ENCODE measurements at regions not wholly inside any gene's neighbourhood (a gene's known extent, or its start where the extent isn't known, plus 50 kb on each side); places are given as distances from the start of the nearest gene placed in this dataset.
"Not testable (repeated sequence)": the region's sequence is repeated elsewhere in the genome, so short reads cannot be mapped to it uniquely, and the experiment has no call there.

DNA sequence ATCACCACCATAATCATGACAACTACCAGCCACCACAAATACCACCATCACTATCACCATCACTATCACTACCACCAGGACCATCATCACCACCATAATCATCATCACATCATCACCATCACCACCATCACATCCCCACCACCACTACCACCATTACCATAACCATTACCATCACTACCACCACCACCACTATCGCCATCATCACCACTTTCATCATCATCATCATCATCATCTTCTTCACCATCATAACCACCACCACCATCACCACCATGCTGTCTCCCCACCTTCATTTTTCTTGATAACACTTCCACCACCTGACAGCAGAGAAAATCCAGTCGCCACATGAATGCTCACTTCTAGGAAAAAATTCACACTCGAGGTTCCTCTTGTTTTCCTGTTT is 253.6 kb downstream of the ANKRD60 start:
- H3K4me1 ChIP-seq: no peaks in the 10 kb centered on the region
- no peaks in the 10 kb centered on the region for H3K27me3 ChIP-seq
- no peaks in the 10 kb centered on the region for H3K9me3 ChIP-seq
- no peak for DNase-seq (ENCODE audit: low spot score)
- TF ChIP-seq, protein P1, sequence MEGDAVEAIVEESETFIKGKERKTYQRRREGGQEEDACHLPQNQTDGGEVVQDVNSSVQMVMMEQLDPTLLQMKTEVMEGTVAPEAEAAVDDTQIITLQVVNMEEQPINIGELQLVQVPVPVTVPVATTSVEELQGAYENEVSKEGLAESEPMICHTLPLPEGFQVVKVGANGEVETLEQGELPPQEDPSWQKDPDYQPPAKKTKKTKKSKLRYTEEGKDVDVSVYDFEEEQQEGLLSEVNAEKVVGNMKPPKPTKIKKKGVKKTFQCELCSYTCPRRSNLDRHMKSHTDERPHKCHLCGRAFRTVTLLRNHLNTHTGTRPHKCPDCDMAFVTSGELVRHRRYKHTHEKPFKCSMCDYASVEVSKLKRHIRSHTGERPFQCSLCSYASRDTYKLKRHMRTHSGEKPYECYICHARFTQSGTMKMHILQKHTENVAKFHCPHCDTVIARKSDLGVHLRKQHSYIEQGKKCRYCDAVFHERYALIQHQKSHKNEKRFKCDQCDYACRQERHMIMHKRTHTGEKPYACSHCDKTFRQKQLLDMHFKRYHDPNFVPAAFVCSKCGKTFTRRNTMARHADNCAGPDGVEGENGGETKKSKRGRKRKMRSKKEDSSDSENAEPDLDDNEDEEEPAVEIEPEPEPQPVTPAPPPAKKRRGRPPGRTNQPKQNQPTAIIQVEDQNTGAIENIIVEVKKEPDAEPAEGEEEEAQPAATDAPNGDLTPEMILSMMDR (IDR thresholded peaks at IDR 0.05): no peak
- no peaks in the 10 kb centered on the region for H3K36me3 ChIP-seq
- H3K4me3 ChIP-seq: no peak overlapping the region
- H3K27ac ChIP-seq: no peak overlapping the region

DNA sequence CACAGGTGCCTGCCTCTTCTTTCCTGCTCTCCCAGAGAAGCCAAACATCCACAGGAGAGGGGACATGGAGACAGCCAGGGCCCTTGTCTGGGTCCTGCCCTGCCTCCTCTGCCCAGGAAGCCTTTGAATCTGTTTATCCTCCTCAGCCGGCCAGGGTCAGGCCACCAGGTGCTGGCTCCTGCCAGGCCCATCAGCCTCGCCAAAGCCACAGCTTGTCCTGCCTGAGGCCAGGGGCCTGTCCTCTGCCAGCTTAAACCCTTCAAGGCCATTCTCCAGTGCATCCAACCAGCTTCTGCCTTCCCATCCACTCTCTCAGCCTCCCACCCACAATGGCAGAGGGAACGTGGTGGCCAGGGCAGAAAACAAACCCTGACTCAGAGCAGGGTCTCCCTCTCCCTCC is 254.6 kb downstream of the ANKRD60 start:
- no peaks in the 10 kb centered on the region for H3K4me1 ChIP-seq
- H3K27ac ChIP-seq: no peak overlapping the region
- H3K36me3 ChIP-seq: no peaks in the 10 kb centered on the region
- no peaks in the 10 kb centered on the region for H3K9me3 ChIP-seq
- H3K4me3 ChIP-seq: no peak overlapping the region
- TF ChIP-seq, protein P1 (IDR thresholded peaks at IDR 0.05): no peak
- no peaks in the 10 kb centered on the region for H3K27me3 ChIP-seq
- DNase-seq (ENCODE audit: low spot score): no peak

DNA sequence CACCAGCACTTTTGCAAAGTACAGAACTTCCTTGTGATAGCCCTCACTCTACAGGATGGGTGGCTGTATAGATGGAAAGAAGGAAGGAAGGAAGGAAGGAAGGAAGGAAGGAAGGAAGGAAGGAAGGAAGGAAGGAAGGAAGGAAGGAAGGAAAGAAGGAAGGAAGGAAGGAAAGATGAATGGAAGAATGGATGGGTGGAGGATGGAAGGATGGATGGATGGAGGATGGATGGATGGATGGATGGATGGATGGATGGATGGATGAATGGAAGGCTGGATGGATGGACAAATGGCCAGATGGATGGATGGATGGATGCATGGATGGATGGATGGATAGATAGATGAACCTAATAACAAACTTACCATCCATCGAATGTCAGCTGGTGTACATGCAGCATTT is 256.9 kb downstream of the ANKRD60 start:
- not testable (repeated sequence) for H3K4me1 ChIP-seq; H3K36me3 ChIP-seq; H3K27ac ChIP-seq; H3K9me3 ChIP-seq; H3K27me3 ChIP-seq; H3K4me3 ChIP-seq; DNase-seq (ENCODE audit: low spot score)

- no peaks in the 10 kb centered on the region for H3K27me3 ChIP-seq
Observed at GRCh38 chr20:57970856-57971255, 257.6 kb downstream of the ANKRD60 start.

DNA sequence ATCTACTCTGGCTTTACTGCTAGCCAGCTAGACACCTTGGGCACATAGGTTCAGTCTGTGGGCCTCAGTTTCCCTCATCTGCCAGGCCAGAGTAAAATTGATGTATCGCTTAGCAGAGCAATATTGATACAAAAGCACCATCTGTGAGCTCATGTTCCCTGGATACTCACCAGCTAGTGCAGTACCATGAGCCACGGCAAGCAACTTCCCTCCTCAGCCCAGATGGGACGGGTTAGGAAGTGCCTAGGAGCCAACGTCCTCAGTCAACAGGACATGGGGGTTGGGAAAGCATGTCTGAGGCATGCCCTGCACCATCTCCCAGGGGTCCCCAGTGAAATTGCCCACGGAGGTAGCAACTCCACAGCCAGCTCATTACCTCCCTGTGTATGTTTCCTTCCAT is 258.3 kb downstream of the ANKRD60 start:
- Histone ChIP-seq H3K4me3 (no peak overlapping the region), H3K36me3 (no peaks in the 10 kb centered on the region), H3K9me3 (no peaks in the 10 kb centered on the region), H3K4me1 (peaks cover 0 to under 1% of the 10 kb centered on the region in 2 donors), H3K27ac (no peak overlapping the region), H3K27me3 (no peaks in the 10 kb centered on the region)
- TF ChIP-seq, protein P1 (IDR thresholded peaks at IDR 0.05): no peak
- no peak for DNase-seq (ENCODE audit: low spot score)

More at GRCh38 chr20:57970856-57971255, 257.6 kb downstream of the ANKRD60 start:
- H3K9me3 ChIP-seq: no peaks in the 10 kb centered on the region
- H3K36me3 ChIP-seq: no peaks in the 10 kb centered on the region
- no peak overlapping the region for H3K27ac ChIP-seq
- TF ChIP-seq, protein P1 (IDR thresholded peaks at IDR 0.05): no peak
- DNase-seq (ENCODE audit: low spot score): no peak
- H3K4me3 ChIP-seq: no peak overlapping the region
- H3K4me1 ChIP-seq: no peaks in the 10 kb centered on the region

GRCh38 chr20:57968120-57968519 is 258.3 kb upstream of the PMEPA1 start:
- TF ChIP-seq, protein P1 (IDR thresholded peaks at IDR 0.05): no peak

More at GRCh38 chr20:57968120-57968519, 258.3 kb upstream of the PMEPA1 start:
- H3K4me3 ChIP-seq: no peak overlapping the region
- H3K27me3 ChIP-seq: no peaks in the 10 kb centered on the region
- H3K27ac ChIP-seq: no peak overlapping the region
- peaks cover 0 to 20% of the 10 kb centered on the region in 2 donors for H3K4me1 ChIP-seq
- no peaks in the 10 kb centered on the region for H3K36me3 ChIP-seq
- DNase-seq (ENCODE audit: low spot score): no peak
- H3K9me3 ChIP-seq: no peaks in the 10 kb centered on the region
